NCI-H748 (cell line): ENCODE measurements at regions not wholly inside any gene's neighbourhood (a gene's known extent, or its start where the extent isn't known, plus 50 kb on each side); places are given as distances from the start of the nearest gene placed in this dataset.

ENCODE experiments used
- DNase-seq: peaks from one replicate; lab custom pipeline; 2025; ENCODE audit not compliant: unreplicated experiment; lab: John Stamatoyannopoulos, UW

- no peak for DNase-seq
These were observed 418.7 kb upstream of the KIF2A start for GRCh38 chr5:61887271-61887670.

- no peak for DNase-seq
These were observed 412.0 kb upstream of the KIF2A start for GRCh38 chr5:61894046-61894445.

GRCh38 chr5:61896811-61897210 lies 409.2 kb upstream of the KIF2A start:
- no peak for DNase-seq

DNA sequence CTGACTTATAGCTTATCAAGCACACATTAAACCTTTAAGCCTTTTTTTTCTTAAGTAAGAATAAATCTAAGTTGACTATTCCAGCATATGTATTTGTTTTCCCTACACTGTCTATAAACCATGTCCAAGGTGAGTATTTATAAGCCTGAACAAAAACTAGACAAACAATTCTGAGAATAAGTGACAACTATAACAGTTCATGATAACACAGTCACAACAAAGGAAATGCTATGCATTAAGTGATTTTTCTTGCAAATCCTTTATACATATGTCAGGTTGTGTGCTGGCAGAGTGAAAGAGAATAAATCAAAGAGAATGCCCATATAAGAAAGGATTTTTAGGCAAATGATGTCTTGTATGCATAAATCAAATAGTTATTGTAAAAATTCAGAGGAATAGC lies 408.8 kb upstream of the KIF2A start:
- no peak for DNase-seq

- DNase-seq = no peak
These were observed 404.0 kb upstream of the KIF2A start for GRCh38 chr5:61901997-61902396.

- no peak for DNase-seq
These were observed 401.3 kb upstream of the KIF2A start for GRCh38 chr5:61904730-61905129.

- DNase-seq = no peak
These were observed 400.4 kb upstream of the KIF2A start for GRCh38 chr5:61905613-61906012.

DNA sequence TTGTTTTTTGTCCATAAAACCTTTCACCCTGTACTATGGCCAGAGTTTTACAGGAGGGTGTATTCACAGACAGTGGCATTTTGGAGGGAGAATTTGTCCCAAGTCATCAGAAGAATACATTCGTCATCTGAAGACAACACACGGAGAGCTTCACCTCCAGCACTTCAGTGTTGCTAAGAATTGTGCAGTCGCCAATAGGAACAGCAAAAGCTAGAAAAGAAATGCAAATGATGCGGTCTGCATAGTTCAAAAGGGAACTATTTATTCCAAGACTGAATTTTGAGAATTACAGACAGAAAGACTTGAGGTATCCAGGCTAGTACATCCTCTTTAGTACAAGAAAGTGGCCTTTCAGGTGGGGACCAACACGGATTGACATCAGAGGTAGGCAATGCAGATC lies 399.2 kb upstream of the KIF2A start:
- no peak for DNase-seq

GRCh38 chr5:61907995-61908394 lies 398.0 kb upstream of the KIF2A start:
- DNase-seq = no peak

DNA sequence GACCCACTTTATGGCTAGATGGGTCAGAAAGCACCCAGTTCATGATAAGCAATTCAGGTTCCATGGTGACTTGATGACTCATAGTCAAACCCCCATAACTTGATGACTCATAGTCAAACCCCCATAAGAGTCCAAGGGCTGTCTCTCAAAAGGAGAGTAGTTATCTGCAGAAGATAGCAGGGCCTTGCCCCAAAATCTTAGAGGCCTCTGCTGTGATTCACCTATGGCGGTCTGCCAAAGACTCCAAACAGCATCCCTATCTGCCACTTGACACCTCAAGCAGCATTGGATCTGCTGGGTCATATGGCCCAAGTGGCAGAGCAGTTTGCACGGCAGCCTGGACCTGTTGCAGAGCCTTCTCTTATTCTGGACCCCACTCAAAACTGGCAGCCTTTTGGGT lies 395.2 kb upstream of the KIF2A start:
- no peak for DNase-seq

- DNase-seq = no peak
These were observed 393.4 kb upstream of the KIF2A start for GRCh38 chr5:61912559-61912958.

- no peak for DNase-seq
These were observed 390.4 kb upstream of the KIF2A start for GRCh38 chr5:61915646-61916045.

- no peak for DNase-seq
These were observed 389.1 kb upstream of the KIF2A start for GRCh38 chr5:61916621-61917620.

DNA sequence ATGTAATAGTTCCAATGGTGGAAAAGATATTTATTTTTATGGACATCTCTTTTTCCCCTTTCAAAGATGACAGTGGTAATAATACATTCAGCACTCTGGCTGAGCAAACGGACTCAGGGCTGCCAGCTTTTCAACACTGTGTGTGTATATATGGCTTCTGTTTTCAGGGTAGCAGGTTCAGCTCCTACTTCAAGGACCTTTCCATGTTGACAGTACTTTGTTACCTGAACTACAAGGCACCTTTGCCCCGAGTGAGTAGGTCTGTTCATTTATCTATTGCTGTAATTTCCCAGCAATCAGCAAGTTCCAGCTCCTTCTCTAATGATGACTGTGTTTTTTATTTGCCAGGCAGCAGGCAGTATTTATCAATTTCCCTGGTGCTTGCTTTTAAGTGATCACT lies 387.4 kb upstream of the KIF2A start:
- DNase-seq = peak; percentile 49

GRCh38 chr5:61919920-61920319 lies 386.1 kb upstream of the KIF2A start:
- DNase-seq = peak; percentile 97

DNA sequence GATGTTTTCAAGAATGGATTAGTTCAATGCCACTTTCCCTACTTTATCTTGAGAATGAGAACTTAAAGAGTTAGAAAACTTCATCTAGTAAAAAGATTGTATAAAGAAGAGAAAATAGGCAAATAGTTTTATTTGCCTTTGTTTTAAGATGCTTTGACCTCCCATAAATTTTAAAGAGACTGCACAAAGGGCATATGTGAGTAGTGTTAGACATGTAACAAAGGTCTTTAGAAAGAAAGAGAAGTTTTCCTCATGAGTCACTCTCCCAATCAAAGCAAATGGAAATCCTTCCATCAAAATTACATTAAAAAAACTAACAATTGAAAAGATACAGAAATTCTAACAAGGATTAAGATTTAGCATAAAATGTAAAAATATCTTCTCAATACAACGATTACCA lies 381.8 kb upstream of the KIF2A start:
- no peak for DNase-seq

DNA sequence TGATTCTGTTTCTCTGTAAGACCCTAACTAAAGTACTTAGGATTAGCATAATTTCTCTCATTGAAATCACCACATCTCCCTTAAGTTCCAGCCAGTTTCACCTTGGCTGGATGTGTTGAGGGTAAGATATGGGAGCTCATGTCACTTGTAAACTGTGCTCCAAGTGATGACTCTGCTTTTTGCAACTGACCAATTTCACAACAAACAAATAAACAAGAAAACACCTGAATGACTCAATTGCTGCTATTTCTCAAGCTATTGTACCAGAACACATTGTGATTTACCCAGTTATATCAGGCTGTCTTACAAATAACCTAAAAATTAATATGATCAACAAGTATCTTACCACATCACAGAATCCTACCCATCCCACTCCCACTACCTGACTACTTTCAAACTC lies 379.1 kb upstream of the KIF2A start:
- DNase-seq = no peak

DNA sequence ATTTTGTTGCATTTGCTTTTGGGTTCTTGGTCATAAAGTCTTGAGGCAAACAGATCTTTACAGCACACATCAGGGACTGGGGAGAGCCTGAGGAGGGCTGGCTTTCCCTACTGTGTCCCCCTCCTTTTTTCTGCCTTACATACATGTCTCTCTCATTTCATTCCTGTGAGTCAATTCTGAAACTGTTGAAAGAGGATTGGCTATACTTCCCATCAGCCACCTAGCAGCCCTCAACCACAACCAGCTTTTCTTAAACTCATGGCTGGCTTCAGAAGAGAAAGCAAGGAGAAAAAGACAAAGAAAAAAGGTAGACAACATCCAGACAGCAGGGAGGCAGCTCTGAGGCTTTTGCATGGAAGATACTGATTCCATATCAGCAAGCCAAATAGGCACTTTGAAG lies 374.8 kb upstream of the KIF2A start:
- no peak for DNase-seq

DNA sequence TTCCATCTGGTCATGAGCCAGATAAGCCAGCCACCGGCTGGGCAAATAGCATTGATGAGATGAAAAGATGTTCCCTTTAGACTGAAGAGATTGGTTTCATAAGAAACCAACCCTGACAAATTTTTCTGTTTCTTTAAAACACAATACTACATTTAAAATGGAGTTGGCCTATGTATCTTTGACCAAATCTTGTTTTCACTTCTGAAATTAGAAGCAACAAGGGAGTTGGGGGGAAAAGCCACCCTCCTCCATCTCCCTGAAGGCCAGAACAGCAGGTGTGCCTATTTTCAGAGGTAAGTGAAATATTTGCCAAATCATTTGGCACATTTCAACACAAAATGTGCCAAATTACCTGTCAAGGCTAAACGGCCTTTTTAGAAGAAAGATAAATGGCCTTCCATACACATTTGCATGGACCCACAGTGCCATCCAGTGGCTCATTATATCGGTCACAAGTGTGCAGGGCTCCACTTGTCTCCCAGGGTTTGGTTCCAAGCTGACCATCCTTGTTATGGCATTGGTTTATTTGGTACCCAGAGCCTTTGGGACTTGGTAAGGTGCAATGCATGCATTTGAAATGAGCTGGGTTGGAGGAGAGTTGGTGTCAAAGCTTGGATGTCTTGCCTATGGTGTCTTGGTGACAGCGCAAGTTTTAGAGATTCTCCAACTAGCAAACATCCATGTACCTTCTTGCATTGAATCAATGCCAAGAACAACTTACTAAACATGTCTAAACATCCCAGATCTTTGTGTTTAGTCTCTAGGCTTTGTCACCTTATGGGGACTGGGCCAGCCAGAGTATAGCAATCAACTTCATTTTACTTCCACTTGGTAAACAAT lies 372.0 kb upstream of the KIF2A start:
- DNase-seq = peak; percentile 79

GRCh38 chr5:61941637-61942036 lies 364.4 kb upstream of the KIF2A start:
- no peak for DNase-seq

DNA sequence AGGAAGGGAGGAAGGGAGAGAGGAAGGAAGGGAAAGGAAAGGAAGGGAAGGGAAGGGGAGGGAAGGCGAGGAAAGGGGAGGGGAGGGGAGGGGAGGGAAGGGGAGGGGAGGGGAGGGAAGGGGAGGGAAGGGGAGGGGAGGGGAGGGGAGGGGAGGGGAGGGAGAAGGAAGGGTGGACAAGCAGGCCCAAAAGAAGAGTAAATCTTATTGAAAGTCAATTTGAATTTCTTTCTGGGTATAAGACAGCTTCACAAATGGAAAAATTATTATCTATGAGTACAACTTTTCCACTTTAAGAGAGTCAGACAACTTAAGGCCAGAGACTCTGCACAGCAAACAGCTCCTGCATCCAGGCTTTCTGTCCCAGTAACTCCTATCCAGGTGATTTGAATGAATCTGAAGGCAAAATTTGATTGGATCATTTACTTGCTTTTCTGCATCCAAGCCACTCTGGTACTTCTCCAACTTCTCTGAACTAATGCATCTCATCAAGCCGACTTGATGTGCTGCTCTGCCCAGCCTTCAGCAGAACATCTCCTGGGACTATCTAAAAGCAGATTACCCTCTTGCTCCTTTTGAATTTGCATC lies 363.4 kb upstream of the KIF2A start:
- DNase-seq = no peak

DNA sequence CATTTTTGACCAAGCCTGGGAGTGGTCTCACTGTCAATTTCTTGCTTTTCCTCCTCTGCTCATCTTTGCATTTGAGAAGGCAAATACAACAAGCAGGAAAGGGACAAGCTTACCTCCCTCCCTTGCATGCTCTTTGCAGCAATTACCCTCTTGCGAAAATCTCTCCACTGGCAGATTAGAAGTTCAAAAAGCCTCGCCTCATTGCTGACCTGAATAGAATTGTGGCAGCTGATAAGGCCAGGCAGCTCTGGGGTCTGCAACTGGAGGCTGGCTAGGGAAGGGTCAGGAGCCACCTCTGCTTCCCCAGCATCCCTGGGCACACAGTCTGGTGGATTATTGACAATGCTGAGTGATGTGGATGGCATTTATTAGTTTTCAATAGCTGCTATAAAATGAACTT lies 362.3 kb upstream of the KIF2A start:
- DNase-seq = no peak
